SK-N-MC (cell line): ENCODE measurements at regions not wholly inside any gene's neighbourhood (a gene's known extent, or its start where the extent isn't known, plus 50 kb on each side); places are given as distances from the start of the nearest gene placed in this dataset.

Experiments
- DNase-seq: peaks from one replicate; pipeline ENCODE4 v3.0.0-alpha.2; 2011; ENCODE audit warnings: low read depth, low spot score
- H3K27ac ChIP-seq: fragments of 200-600 bp; sonication (generic); 2 replicates; pipeline ENCODE4 v1.5.1; 2016; ENCODE audit warnings: mixed run types
- H3K36me3 ChIP-seq: fragments of 200-600 bp; sonication (generic); 2 replicates; pipeline ENCODE4 v1.6.1; 2017; ENCODE audit warnings: antibody characterized with exemption, low read length, mixed read lengths; ENCODE audit not compliant: insufficient read depth
- H3K4me3 ChIP-seq: fragments of 200-600 bp; sonication (generic); 2 replicates; pipeline ENCODE4 v1.5.1; 2016
- H3K9ac ChIP-seq: fragments of 200-600 bp; sonication (generic); 2 replicates; pipeline ENCODE4 v1.8.0; 2017; ENCODE audit warnings: mixed run types, mixed read lengths; ENCODE audit not compliant: insufficient read length
- H3K9me3 ChIP-seq: fragments of 200-600 bp; sonication (generic); 2 replicates; pipeline ENCODE4 v1.6.1; 2017; ENCODE audit warnings: low read depth, mild to moderate bottlenecking, antibody characterized with exemption, low read length, moderate library complexity, mixed read lengths
- EZH2 ChIP-seq: fragments of 200-600 bp; sonication (generic); IDR thresholded peaks from one replicate; pipeline ENCODE4 v1.6.1; 2017; ENCODE audit warnings: antibody characterized with exemption
- FOXP2 ChIP-seq: optimal IDR thresholded peaks from 2 replicates; pipeline ENCODE3; 2011; ENCODE audit warnings: mild to moderate bottlenecking, moderate library complexity; ENCODE audit not compliant: insufficient read depth; ENCODE audit errors: extremely low read length, control extremely low read depth
- POLR2AphosphoS5 ChIP-seq: IDR thresholded peaks from 2 replicates; pipeline ENCODE4 v1.6.1; 2012; ENCODE audit warnings: mild to moderate bottlenecking, low read depth, low read length, borderline replicate concordance

GRCh38 chr3:86748015-86748414 is 242.9 kb downstream of the VGLL3 start:
- TF ChIP-seq POLR2AphosphoS5 (no peak), FOXP2 (no peak), EZH2 (no peak)
- Histone ChIP-seq H3K36me3 (no peaks in the 10 kb centered on the region), H3K9me3 (no peaks in the 10 kb centered on the region), H3K27ac (no peak overlapping the region), H3K9ac (no peak overlapping the region), H3K4me3 (no peak overlapping the region)
- no peak for DNase-seq

- H3K9ac ChIP-seq: no peak overlapping the region
- no peak overlapping the region for H3K4me3 ChIP-seq
- no peaks in the 10 kb centered on the region for H3K36me3 ChIP-seq
- TF ChIP-seq POLR2AphosphoS5: no peak
- no peak for TF ChIP-seq FOXP2
- no peak for TF ChIP-seq EZH2
- no peak for DNase-seq
- no peaks in the 10 kb centered on the region for H3K9me3 ChIP-seq
- H3K27ac ChIP-seq: no peak overlapping the region
Measured at GRCh38 chr3:86744051-86744450, 246.9 kb downstream of the VGLL3 start.

DNA sequence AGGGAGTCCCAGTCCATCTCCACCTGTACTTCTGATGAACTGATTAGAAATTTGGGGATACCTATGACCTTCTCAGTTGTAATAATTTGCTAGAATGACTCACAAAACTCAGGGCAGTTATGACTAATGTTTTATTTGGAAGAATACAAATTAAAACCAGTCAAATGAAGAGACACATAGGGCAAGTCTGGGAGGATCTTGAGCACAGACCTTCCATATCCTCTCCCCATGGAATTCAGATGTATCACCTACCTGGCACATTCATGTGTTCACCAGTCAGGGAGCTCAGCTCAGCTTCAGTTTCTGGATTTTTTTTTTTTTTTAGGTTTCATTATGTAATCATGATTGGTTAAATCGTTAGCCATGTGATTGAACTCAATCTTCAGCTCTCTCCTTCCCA is 247.7 kb downstream of the VGLL3 start:
- Histone ChIP-seq H3K36me3 (no peaks in the 10 kb centered on the region), H3K9me3 (no peaks in the 10 kb centered on the region), H3K4me3 (no peak overlapping the region), H3K27ac (no peak overlapping the region), H3K9ac (no peak overlapping the region)
- TF ChIP-seq FOXP2: no peak
- no peak for DNase-seq

- no peaks in the 10 kb centered on the region for H3K36me3 ChIP-seq
- no peak overlapping the region for H3K9ac ChIP-seq
- H3K4me3 ChIP-seq: no peak overlapping the region
- no peak for DNase-seq
- no peaks in the 10 kb centered on the region for H3K9me3 ChIP-seq
- no peak overlapping the region for H3K27ac ChIP-seq
- TF ChIP-seq EZH2 (no peak), POLR2AphosphoS5 (no peak), FOXP2 (no peak)
Measured at GRCh38 chr3:86740751-86741150, 250.2 kb downstream of the VGLL3 start.

- H3K27ac ChIP-seq: no peak overlapping the region
- H3K9ac ChIP-seq: no peak overlapping the region
- TF ChIP-seq POLR2AphosphoS5 (no peak), EZH2 (no peak), FOXP2 (no peak)
- no peaks in the 10 kb centered on the region for H3K9me3 ChIP-seq
- DNase-seq: no peak
- no peaks in the 10 kb centered on the region for H3K36me3 ChIP-seq
- no peak overlapping the region for H3K4me3 ChIP-seq
Measured at GRCh38 chr3:86739244-86739643, 251.7 kb downstream of the VGLL3 start.

GRCh38 chr3:86738684-86739083 is 252.3 kb downstream of the VGLL3 start:
- Histone ChIP-seq H3K27ac (no peak overlapping the region), H3K9ac (no peak overlapping the region), H3K36me3 (no peaks in the 10 kb centered on the region), H3K9me3 (no peaks in the 10 kb centered on the region), H3K4me3 (no peak overlapping the region)
- TF ChIP-seq POLR2AphosphoS5: no peak
- no peak for TF ChIP-seq FOXP2
- TF ChIP-seq EZH2: no peak
- no peak for DNase-seq

- no peak overlapping the region for H3K27ac ChIP-seq
- no peak overlapping the region for H3K9ac ChIP-seq
- no peaks in the 10 kb centered on the region for H3K36me3 ChIP-seq
- DNase-seq: no peak
- no peaks in the 10 kb centered on the region for H3K9me3 ChIP-seq
- H3K4me3 ChIP-seq: no peak overlapping the region
- TF ChIP-seq EZH2 (no peak), FOXP2 (no peak), POLR2AphosphoS5 (no peak)
Measured at GRCh38 chr3:86737517-86737916, 253.4 kb downstream of the VGLL3 start.

DNA sequence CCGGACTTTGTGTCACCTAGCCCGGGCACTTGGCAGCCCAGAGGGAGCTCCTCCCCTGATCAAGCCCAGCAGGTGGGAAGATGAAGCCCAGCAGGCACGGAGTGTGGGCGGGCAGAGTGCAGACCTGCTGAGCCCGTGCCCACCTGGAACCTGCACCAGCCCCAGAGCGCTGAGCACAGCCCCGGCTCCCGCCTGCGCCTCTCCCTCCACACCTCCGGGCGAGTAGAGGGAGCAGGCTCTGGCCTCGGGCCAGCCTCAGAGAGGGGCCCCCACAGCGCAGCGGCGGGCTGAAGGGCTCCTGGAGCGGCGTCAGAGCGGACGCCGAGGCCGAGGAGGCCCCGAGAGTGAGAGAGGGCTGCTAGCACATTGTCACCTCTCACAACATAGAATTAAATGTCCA is 257.7 kb downstream of the VGLL3 start:
- H3K4me3 ChIP-seq: no peak overlapping the region
- TF ChIP-seq POLR2AphosphoS5 (no peak), EZH2 (no peak), FOXP2 (no peak)
- no peak overlapping the region for H3K9ac ChIP-seq
- no peaks in the 10 kb centered on the region for H3K9me3 ChIP-seq
- H3K27ac ChIP-seq: no peak overlapping the region
- no peak for DNase-seq
- H3K36me3 ChIP-seq: no peaks in the 10 kb centered on the region

DNA sequence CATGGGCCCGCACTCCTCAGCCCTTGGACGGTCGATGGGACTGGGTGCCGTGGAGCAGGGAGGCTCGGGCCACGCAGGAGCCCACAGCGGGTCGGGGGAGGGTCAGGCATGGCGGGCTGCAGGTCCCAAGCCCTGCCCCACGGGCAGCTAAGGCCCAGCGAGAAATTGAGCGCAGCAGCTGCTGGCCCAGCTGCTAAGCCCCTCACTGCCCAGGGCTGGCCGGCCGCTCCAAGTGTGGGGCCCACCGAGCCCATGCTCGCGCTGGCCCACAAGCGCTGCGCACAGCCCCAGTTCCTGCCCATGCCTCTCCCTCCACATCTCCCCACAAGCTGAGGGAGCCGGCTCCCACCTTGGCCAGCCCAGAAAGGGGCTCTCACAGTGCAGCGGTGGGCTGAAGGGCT is 259.4 kb downstream of the VGLL3 start:
- DNase-seq: no peak
- Histone ChIP-seq H3K9me3 (no peaks in the 10 kb centered on the region), H3K4me3 (no peak overlapping the region), H3K36me3 (no peaks in the 10 kb centered on the region), H3K27ac (no peak overlapping the region), H3K9ac (no peak overlapping the region)
- TF ChIP-seq EZH2 (no peak), FOXP2 (no peak), POLR2AphosphoS5 (no peak)

DNA sequence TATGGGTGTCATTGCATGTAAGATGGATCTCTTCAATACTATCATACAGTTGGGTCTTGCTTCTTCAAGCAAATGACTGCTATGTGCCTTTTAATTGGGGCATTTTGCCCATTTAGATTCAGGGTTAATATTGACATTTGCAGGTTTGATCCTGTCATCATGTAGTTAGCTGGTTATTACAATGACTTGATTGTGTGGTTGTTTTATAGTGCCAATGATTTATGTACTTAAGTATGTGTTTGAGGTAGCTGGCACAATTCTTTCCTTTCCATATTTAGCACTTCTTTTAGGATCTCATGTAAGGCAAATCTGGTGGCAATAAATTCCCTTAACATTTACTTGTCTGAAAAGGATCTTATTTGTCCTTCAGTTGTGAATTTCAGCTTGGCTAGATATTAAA is 267.5 kb downstream of the VGLL3 start:
- H3K4me3 ChIP-seq: no peak overlapping the region
- no peaks in the 10 kb centered on the region for H3K36me3 ChIP-seq
- DNase-seq: no peak
- no peaks in the 10 kb centered on the region for H3K9me3 ChIP-seq
- H3K9ac ChIP-seq: no peak overlapping the region
- no peak for TF ChIP-seq FOXP2
- TF ChIP-seq POLR2AphosphoS5: no peak
- TF ChIP-seq EZH2: no peak
- H3K27ac ChIP-seq: no peak overlapping the region

GRCh38 chr3:86711634-86712033 is 279.3 kb downstream of the VGLL3 start:
- Histone ChIP-seq H3K9me3 (no peaks in the 10 kb centered on the region), H3K36me3 (no peaks in the 10 kb centered on the region), H3K9ac (no peak overlapping the region), H3K27ac (no peak overlapping the region), H3K4me3 (no peak overlapping the region)
- no peak for DNase-seq
- TF ChIP-seq FOXP2 (no peak), POLR2AphosphoS5 (no peak), EZH2 (no peak)
